ENCODE measurements at regions not wholly inside any gene's neighbourhood (a gene's known extent, or its start where the extent isn't known, plus 50 kb on each side); places are given as distances from the start of the nearest gene placed in this dataset.

DNA sequence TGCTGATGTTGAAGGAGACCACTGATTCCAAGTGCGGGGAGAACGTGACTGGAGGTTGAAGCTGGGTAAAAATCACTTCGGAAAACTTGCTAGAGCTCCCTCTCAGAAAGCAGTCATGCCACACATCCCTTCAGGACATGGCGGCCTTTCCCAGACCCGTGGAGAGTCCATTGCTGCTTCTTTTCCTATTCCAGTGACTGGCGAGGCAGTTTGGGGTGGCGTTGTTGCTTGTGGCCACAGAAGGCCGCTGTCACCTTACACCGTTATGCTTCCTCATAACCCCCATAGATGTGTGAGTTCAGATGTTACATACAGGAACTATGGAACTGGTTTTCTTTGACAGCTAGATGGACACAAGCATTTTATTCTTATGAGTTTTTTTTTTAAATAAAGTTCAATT, 235.6 kb upstream of the POM121L12 start:
- TF ChIP-seq CTCF (IDR thresholded peaks at IDR 0.05; ENCODE audit: low read depth, low read length, poor library complexity, severe bottlenecking) (no peak), EZH2phosphoT487 (IDR thresholded peaks at IDR 0.05; ENCODE audit: borderline replicate concordance, low read length) (no peak)

Data from DOHH2 (cell line).